ENCODE measurements at regions not wholly inside any gene's neighbourhood (a gene's known extent, or its start where the extent isn't known, plus 50 kb on each side); places are given as distances from the start of the nearest gene placed in this dataset.
"Not testable (repeated sequence)": the region's sequence is repeated elsewhere in the genome, so short reads cannot be mapped to it uniquely, and the experiment has no call there.

DNA sequence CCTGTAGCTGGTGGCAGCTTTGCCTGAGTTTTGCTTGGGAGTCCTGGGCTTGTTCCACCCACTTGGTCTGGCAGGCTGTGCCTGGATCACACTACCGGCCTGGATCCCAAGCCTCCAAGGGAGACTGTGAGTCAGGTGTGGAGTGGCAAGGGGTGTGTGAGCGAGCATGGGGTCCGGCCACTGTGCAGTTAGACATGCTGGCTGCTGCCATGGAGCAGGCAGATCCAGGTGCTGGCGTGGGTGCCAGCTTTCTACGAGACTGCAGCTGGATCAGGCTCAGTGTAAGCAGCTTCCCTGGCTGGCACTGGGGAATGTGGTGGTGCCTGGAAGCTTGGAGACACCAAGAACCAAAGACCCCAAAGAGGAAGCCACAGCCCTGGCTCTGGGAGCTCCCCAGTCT lies 102.0 kb upstream of the BNIP2 start:
- no peaks in the 10 kb centered on the region for H3K36me3 Mint-ChIP-seq (ENCODE audit: low read depth)
- no peaks in the 10 kb centered on the region for H3K4me1 Mint-ChIP-seq (ENCODE audit: low read depth)
- TF ChIP-seq, protein P1, sequence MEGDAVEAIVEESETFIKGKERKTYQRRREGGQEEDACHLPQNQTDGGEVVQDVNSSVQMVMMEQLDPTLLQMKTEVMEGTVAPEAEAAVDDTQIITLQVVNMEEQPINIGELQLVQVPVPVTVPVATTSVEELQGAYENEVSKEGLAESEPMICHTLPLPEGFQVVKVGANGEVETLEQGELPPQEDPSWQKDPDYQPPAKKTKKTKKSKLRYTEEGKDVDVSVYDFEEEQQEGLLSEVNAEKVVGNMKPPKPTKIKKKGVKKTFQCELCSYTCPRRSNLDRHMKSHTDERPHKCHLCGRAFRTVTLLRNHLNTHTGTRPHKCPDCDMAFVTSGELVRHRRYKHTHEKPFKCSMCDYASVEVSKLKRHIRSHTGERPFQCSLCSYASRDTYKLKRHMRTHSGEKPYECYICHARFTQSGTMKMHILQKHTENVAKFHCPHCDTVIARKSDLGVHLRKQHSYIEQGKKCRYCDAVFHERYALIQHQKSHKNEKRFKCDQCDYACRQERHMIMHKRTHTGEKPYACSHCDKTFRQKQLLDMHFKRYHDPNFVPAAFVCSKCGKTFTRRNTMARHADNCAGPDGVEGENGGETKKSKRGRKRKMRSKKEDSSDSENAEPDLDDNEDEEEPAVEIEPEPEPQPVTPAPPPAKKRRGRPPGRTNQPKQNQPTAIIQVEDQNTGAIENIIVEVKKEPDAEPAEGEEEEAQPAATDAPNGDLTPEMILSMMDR (IDR thresholded peaks at IDR 0.05): no peak
- H3K9me3 Mint-ChIP-seq (ENCODE audit: low read depth): no peaks in the 10 kb centered on the region
- H3K4me3 Mint-ChIP-seq (ENCODE audit: unreplicated experiment): no peak overlapping the region
- peaks cover 25% of the 10 kb centered on the region for H3K27me3 Mint-ChIP-seq (ENCODE audit: low read depth)
- DNase-seq (ENCODE audit: low spot score): no peak
- no peak overlapping the region for H3K27ac Mint-ChIP-seq (ENCODE audit: unreplicated experiment)

DNA sequence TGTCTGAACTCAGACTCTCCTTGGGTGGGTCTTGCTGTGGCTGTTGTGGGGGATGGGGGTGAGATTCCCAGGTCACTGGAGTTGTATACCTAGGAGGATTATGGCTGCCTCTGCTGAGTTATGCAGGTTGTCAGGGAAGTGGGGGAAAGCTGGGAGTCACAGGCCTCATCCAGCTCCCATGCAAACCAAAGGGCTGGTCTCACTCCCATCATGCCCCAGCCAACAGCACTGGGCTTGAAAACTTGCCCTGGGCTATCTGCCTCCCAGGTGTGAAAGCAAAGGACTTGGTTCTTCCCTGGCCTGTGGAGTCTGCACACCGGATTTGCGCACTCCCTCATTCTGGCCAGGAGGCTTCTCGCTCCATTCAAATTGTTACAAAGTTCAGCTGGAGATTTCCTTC lies 97.3 kb upstream of the BNIP2 start:
- H3K27ac Mint-ChIP-seq (ENCODE audit: unreplicated experiment); H3K9me3 Mint-ChIP-seq (ENCODE audit: low read depth); DNase-seq (ENCODE audit: low spot score); H3K36me3 Mint-ChIP-seq (ENCODE audit: low read depth); H3K4me3 Mint-ChIP-seq (ENCODE audit: unreplicated experiment); H3K4me1 Mint-ChIP-seq (ENCODE audit: low read depth): not testable (repeated sequence)
- peaks cover 22% of the 10 kb centered on the region for H3K27me3 Mint-ChIP-seq (ENCODE audit: low read depth)

DNA sequence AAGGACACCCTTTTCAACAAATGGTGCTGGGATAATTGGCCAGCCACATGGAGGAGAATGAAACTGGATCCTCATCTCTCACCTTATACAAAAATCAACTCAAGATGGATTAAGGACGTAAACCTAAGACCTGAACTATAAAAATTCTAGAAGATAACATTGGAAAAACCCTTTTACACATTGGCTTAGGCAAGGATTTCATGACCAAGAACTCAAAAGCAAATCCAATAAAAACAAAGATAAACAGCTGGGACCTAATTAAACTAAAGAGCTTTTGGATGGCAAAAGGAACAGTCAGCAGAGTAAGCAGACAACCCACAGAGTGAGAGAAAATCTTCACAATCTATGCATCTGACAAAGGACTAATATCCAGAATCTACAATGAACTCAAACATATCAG lies 96.9 kb upstream of the BNIP2 start:
- H3K27ac Mint-ChIP-seq (ENCODE audit: unreplicated experiment); H3K4me3 Mint-ChIP-seq (ENCODE audit: unreplicated experiment); DNase-seq (ENCODE audit: low spot score); H3K4me1 Mint-ChIP-seq (ENCODE audit: low read depth); H3K36me3 Mint-ChIP-seq (ENCODE audit: low read depth); H3K9me3 Mint-ChIP-seq (ENCODE audit: low read depth): not testable (repeated sequence)
- H3K27me3 Mint-ChIP-seq (ENCODE audit: low read depth): peaks cover 22% of the 10 kb centered on the region

DNA sequence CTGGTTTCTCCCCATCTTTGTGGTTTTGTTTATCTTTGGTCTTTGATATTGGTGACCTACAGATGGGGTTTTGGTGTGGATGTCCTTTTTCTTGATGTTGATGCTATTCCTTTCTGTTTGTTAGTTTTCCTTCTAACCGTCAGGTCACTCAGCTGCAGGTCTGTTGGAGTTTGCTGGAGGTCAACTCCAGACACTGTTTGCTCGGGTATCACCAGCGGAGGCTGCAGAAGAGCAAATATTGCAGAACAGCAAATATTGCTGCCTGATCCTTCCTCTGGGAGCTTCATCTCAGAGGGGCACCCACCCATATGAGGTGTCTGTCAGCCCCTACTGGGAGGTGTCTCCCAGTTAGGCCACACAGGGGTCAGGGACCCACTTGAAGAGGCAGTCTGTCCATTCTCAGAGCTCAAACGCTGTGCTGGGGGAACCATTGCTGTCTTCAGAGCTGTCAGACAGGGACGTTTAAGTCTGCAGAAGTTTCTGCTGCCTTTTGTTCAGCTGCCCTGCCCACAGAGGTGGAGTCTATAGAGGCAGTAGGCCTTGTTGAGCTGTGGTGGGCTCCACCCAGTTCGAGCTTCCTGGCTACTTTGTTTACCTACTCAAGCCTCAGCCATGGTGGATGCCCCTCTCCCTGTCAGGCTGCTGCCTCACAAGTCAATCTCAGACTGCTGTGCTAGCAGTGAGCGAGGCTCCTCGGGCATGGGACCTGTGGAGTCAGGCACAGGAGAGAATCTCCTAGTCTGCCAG lies 94.8 kb upstream of the BNIP2 start:
- peaks cover 22% of the 10 kb centered on the region for H3K27me3 Mint-ChIP-seq (ENCODE audit: low read depth)
- not testable (repeated sequence) for H3K4me3 Mint-ChIP-seq (ENCODE audit: unreplicated experiment); DNase-seq (ENCODE audit: low spot score); H3K36me3 Mint-ChIP-seq (ENCODE audit: low read depth); H3K27ac Mint-ChIP-seq (ENCODE audit: unreplicated experiment); H3K9me3 Mint-ChIP-seq (ENCODE audit: low read depth); H3K4me1 Mint-ChIP-seq (ENCODE audit: low read depth)

DNA sequence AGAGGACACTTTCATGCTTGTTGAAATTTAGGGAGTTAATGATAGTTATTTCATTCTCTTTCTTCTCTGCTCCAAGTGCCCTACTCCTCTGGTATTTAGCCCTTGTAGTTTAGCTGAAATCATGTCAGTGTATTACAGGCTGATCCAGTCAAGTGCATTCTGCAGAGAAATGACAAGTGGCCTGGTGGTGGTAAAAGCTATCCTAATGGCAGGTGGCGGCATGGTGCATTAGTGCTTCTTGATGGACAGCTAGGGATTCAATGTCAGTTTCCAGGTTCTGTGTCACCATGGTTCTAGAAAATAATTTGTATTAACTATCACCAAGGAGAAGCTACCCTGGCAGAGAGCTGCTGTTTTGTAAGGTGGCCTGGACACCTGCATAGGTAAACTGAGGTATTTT lies 90.0 kb upstream of the BNIP2 start:
- Mint-ChIP-seq H3K27ac (ENCODE audit: unreplicated experiment) (no peak overlapping the region), H3K4me3 (ENCODE audit: unreplicated experiment) (no peak overlapping the region), H3K9me3 (ENCODE audit: low read depth) (peaks cover 2% of the 10 kb centered on the region), H3K4me1 (ENCODE audit: low read depth) (no peaks in the 10 kb centered on the region), H3K36me3 (ENCODE audit: low read depth) (no peaks in the 10 kb centered on the region), H3K27me3 (ENCODE audit: low read depth) (peaks cover 26% of the 10 kb centered on the region)
- DNase-seq (ENCODE audit: low spot score): no peak
- TF ChIP-seq, protein P1 (IDR thresholded peaks at IDR 0.05): no peak

DNA sequence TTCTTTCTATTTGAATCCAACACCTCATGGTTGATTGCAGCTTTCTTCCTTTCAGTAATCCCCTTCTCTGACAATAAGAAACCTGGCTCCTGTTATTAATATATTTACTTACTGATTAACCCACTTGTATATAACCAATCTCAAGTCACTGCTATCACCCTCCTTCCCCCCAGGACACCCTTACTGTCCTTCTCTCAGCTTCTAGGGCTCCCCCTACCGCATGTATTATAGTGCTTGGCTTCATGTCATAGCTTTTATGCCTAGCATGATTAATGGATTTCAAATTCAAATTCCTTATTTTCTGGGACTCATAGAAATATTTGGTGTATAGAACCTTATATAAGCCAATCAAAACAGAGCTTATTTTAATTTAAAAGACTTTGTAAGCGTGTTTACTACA lies 75.7 kb upstream of the BNIP2 start:
- H3K36me3 Mint-ChIP-seq (ENCODE audit: low read depth): no peaks in the 10 kb centered on the region
- no peak overlapping the region for H3K27ac Mint-ChIP-seq (ENCODE audit: unreplicated experiment)
- peaks cover 20% of the 10 kb centered on the region for H3K27me3 Mint-ChIP-seq (ENCODE audit: low read depth)
- no peak for DNase-seq (ENCODE audit: low spot score)
- H3K9me3 Mint-ChIP-seq (ENCODE audit: low read depth): no peaks in the 10 kb centered on the region
- TF ChIP-seq, protein P1 (IDR thresholded peaks at IDR 0.05): no peak
- no peak overlapping the region for H3K4me3 Mint-ChIP-seq (ENCODE audit: unreplicated experiment)
- H3K4me1 Mint-ChIP-seq (ENCODE audit: low read depth): no peaks in the 10 kb centered on the region

DNA sequence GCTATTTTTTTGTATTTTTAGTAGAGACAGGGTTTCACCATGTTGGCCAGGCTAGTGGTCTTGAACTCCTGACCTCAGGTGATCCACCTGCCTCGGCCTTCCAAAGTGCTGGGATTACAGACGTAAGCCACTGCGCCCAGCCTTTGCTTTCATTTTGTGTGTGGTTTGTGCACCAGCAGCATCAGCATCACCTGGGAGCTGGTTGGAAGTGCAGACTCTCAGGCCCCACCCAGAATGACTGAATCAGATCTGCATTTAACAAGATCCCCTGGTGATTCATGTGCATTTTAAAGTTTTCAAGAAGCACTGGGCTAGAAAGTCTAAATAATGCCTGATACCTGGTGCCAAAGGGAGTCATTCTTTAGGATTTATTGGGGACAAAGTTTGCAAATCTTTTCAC lies 73.4 kb upstream of the BNIP2 start:
- H3K36me3 Mint-ChIP-seq (ENCODE audit: low read depth): no peaks in the 10 kb centered on the region
- DNase-seq (ENCODE audit: low spot score): no peak
- H3K27me3 Mint-ChIP-seq (ENCODE audit: low read depth): peaks cover 23% of the 10 kb centered on the region
- no peak overlapping the region for H3K4me3 Mint-ChIP-seq (ENCODE audit: unreplicated experiment)
- no peaks in the 10 kb centered on the region for H3K4me1 Mint-ChIP-seq (ENCODE audit: low read depth)
- no peaks in the 10 kb centered on the region for H3K9me3 Mint-ChIP-seq (ENCODE audit: low read depth)
- TF ChIP-seq, protein P1 (IDR thresholded peaks at IDR 0.05): no peak
- no peak overlapping the region for H3K27ac Mint-ChIP-seq (ENCODE audit: unreplicated experiment)

DNA sequence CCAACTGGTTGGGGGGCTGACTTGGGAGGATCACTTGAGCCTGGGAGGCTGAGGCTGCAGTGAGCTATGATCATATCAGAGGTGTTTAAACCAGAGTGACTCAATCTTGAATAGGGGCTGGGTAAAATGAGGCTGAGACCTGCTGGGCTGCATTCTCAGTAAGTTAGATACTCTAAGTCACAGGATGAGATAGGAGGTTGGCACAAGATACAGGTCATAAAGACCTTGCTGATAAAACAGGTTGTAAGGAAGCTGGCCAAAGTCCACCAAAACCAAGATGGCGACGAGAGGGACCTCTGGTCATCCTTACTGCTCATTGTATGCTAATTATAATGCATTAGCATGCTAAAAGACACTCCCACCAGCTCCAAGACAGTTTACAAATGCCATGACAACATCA lies 71.1 kb upstream of the BNIP2 start:
- H3K27me3 Mint-ChIP-seq (ENCODE audit: low read depth): peaks cover 29% of the 10 kb centered on the region
- H3K9me3 Mint-ChIP-seq (ENCODE audit: low read depth); H3K27ac Mint-ChIP-seq (ENCODE audit: unreplicated experiment); H3K4me3 Mint-ChIP-seq (ENCODE audit: unreplicated experiment); H3K36me3 Mint-ChIP-seq (ENCODE audit: low read depth); DNase-seq (ENCODE audit: low spot score); H3K4me1 Mint-ChIP-seq (ENCODE audit: low read depth): not testable (repeated sequence)

Measured in chondrocyte (in vitro differentiated cells).